ENCODE measurements at regions not wholly inside any gene's neighbourhood (a gene's known extent, or its start where the extent isn't known, plus 50 kb on each side); places are given as distances from the start of the nearest gene placed in this dataset.

DNA sequence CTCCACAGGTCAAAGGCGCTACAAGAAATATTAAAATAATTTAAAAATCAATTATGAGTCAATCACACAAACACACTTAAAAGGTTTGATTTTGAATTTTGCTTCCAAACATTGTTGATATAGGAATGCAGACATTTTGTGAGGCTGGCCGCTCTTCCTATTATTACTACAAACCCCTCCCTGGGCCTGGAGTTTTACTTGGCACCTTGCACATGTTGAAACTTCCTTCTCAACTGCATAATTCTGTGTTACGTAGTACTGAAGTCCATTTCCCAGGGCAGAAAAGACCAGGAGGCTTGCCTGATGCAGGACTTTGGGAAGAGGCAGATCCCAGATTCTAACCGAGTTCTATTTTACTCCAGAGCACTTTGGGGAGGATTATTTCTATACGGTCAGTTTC, 71.5 kb downstream of the CYTL1 start:
- intact Hi-C loops (cut with micrococcal nuclease): no loop called here
- no TSS peak for BruUV-seq (replicated peaks)

More for the DNA sequence above, 71.5 kb downstream of the CYTL1 start:
- WGBS (ENCODE audit: insufficient coverage, low coverage, missing lambda C conversion rate): 0% methylated on average over 5 of the region's 5 CpGs
- H3K4me3 ChIP-seq: no peak overlapping the region
- H3K36me3 ChIP-seq (ENCODE audit: control insufficient read depth, insufficient read depth, low read length): no peaks in the 10 kb centered on the region
- ChIA-PET CTCF (ENCODE audit: low intra/inter-chr PET ratio) (no interaction called here), POLR2A (no interaction called here)
- no peaks in the 10 kb centered on the region for H4K20me1 ChIP-seq (replicated peaks; ENCODE audit: control insufficient read depth, insufficient read depth, low read length)
- TF ChIP-seq COPS2 (conservative IDR thresholded peaks at IDR 0.05): no peak
- TF ChIP-seq SAFB2 (IDR thresholded peaks at IDR 0.05; ENCODE audit: borderline replicate concordance, low read depth, low read length, severe bottlenecking): no peak
- TF ChIP-seq RBM15 (IDR thresholded peaks at IDR 0.05; ENCODE audit: insufficient read depth, low read length): no peak
- no peak for TF ChIP-seq SNRNP70 (optimal IDR thresholded peaks at IDR 0.05; ENCODE audit: low read depth, low read length)
- TF ChIP-seq CEBPG (CRISPR knock-in tag; IDR thresholded peaks at IDR 0.05): no peak
- TF ChIP-seq CEBPG (tag; conservative IDR thresholded peaks at IDR 0.05 in 1 of 2, IDR thresholded peaks at IDR 0.05 in 1 of 2): no peak
- no peak for TF ChIP-seq ZNF79 (CRISPR knock-in tag; IDR thresholded peaks at IDR 0.05; ENCODE audit: low read depth)
- TF ChIP-seq, protein P1, sequence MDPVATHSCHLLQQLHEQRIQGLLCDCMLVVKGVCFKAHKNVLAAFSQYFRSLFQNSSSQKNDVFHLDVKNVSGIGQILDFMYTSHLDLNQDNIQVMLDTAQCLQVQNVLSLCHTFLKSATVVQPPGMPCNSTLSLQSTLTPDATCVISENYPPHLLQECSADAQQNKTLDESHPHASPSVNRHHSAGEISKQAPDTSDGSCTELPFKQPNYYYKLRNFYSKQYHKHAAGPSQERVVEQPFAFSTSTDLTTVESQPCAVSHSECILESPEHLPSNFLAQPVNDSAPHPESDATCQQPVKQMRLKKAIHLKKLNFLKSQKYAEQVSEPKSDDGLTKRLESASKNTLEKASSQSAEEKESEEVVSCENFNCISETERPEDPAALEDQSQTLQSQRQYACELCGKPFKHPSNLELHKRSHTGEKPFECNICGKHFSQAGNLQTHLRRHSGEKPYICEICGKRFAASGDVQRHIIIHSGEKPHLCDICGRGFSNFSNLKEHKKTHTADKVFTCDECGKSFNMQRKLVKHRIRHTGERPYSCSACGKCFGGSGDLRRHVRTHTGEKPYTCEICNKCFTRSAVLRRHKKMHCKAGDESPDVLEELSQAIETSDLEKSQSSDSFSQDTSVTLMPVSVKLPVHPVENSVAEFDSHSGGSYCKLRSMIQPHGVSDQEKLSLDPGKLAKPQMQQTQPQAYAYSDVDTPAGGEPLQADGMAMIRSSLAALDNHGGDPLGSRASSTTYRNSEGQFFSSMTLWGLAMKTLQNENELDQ (CRISPR knock-in tag; IDR thresholded peaks at IDR 0.05; ENCODE audit: borderline replicate concordance): no peak
- TF ChIP-seq GTF2E2 (tag; IDR thresholded peaks at IDR 0.05): no peak
- TF ChIP-seq, protein P2, sequence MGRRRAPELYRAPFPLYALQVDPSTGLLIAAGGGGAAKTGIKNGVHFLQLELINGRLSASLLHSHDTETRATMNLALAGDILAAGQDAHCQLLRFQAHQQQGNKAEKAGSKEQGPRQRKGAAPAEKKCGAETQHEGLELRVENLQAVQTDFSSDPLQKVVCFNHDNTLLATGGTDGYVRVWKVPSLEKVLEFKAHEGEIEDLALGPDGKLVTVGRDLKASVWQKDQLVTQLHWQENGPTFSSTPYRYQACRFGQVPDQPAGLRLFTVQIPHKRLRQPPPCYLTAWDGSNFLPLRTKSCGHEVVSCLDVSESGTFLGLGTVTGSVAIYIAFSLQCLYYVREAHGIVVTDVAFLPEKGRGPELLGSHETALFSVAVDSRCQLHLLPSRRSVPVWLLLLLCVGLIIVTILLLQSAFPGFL (CRISPR knock-in tag; IDR thresholded peaks at IDR 0.05): no peak
- no peak for TF ChIP-seq NCOA1 (IDR thresholded peaks at IDR 0.05; ENCODE audit: low read depth)
- DNase-seq (ENCODE audit: extremely low read depth in 1 of 4, low spot score in 3 of 4) (no peak), ATAC-seq (no peak), FAIRE-seq (no peak)
- in situ Hi-C loops (cut with MboI): no loop called here
- H3K9ac ChIP-seq (ENCODE audit: insufficient read depth in 1 of 2, low read depth in 2 of 2, low read length in 2 of 2): no peak overlapping the region
- no peaks in the 10 kb centered on the region for H3K4me1 ChIP-seq (replicated peaks in 1 of 2; ENCODE audit: control insufficient read depth in 2 of 2, insufficient read depth in 2 of 2, low read length in 2 of 2)
- no peaks in the 10 kb centered on the region for H3K79me2 ChIP-seq (ENCODE audit: control insufficient read depth, insufficient read depth, low read length)
- no peak overlapping the region for H3K27ac ChIP-seq (ENCODE audit: extremely low read depth, low read depth, low read length)
- no peak overlapping the region for H3K4me2 ChIP-seq (ENCODE audit: insufficient read depth, low read length)
- no peak overlapping the region for H2AFZ ChIP-seq (ENCODE audit: low read depth, low read length)
- H3K9me1 ChIP-seq (ENCODE audit: control insufficient read depth, insufficient read depth, low read length): no peaks in the 10 kb centered on the region
- peaks cover 6 to 20% of the 10 kb centered on the region in 2 experiments; a peak in 3 of 5 replicates for H3K27me3 ChIP-seq (ENCODE audit: control insufficient read depth in 2 of 2, insufficient read depth in 2 of 2, low read length in 2 of 2)
- no peaks in the 10 kb centered on the region for H3K9me3 ChIP-seq (replicated peaks; ENCODE audit: control insufficient read depth, insufficient read depth, low read depth, low read length)

All from K562 (cell line).